Prostate gland (tissue), 2 donors: ENCODE measurements at regions not wholly inside any gene's neighbourhood (a gene's known extent, or its start where the extent isn't known, plus 50 kb on each side); places are given as distances from the start of the nearest gene placed in this dataset.

Experiments used
- CTCF ChIP-seq, 4 experiments: fragments of 200-600 bp in 2 of 4; fragments of 450-650 bp in 2 of 4; sonication (generic) in 2 of 4; IDR thresholded peaks; 1 replicate in 3 of 4; 2 replicates in 1 of 4; pipeline ENCODE4 v1.5.1; 2016 to 2019; ENCODE audit warnings: antibody characterized with exemption in 4 of 4, mild to moderate bottlenecking in 2 of 4, moderate library complexity in 2 of 4
- POLR2A ChIP-seq: fragments of 450-650 bp; IDR thresholded peaks from one replicate; pipeline ENCODE4 v1.6.1; 2016; ENCODE audit warnings: antibody characterized with exemption, mild to moderate bottlenecking
- POLR2AphosphoS5 ChIP-seq: sonication (generic); formaldehyde crosslinking; IDR thresholded peaks from one replicate; pipeline ENCODE4 v1.6.1; 2017; ENCODE audit warnings: antibody characterized with exemption

- TF ChIP-seq CTCF (IDR thresholded peaks at IDR 0.05) (no peak), POLR2AphosphoS5 (no peak), POLR2A (no peak)
Measured at GRCh38 chr18:70382992-70383717, 94.3 kb downstream of the SOCS6 start.
